ENCODE measurements at regions not wholly inside any gene's neighbourhood (a gene's known extent, or its start where the extent isn't known, plus 50 kb on each side); places are given as distances from the start of the nearest gene placed in this dataset.

DNA sequence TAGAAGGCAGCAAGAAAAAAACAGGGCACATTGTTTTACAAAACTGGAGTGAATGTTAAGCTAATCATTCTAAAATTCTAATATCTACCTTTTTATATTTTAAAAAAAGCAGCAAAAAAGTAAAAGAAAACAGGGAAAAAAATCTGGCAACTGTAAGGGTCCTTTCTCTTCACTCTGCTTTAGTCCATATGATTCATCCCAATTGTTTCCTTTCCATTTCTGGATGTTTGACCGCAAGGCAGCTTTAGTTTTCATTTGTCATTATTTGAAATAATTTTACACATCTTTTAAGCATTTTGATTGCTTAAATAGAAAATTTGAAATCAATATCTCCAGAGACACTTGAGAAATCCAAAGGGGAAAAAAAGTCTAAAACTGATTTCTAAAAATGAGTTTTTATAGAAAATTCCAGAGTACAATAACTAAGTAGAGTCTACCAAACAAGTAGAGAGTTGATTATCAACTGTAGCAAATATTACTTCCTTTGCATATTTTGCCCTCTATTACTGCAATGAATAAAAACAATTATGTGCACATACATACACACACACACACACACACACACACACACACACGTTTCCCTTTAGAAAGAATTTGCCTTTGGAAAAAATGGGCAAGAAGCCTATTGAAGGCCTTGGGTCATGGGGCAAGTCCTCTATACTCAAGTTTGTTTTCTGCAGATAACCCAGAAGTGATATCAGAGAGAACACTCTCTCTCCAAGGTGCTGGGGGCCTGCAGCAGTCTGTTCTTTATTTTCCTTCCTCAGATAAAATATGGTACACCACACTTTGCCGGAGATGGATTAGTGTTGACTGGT, 259.7 kb downstream of the HACE1 start:
- H3K4me3 ChIP-seq (ENCODE audit: control insufficient read depth in 1 of 7, extremely low read depth in 1 of 7, insufficient read depth in 4 of 7, low read depth in 2 of 7, low read length in 6 of 7), result no peak overlapping the region
- H3K27ac ChIP-seq (ENCODE audit: insufficient read depth in 1 of 2, low read depth in 1 of 2, low read length in 2 of 2, poor library complexity in 1 of 2, severe bottlenecking in 2 of 2), result no peak overlapping the region
- no peaks in the 10 kb centered on the region for H3K9me3 ChIP-seq (ENCODE audit: control extremely low read depth in 1 of 5, control insufficient read depth in 4 of 5, insufficient read depth in 2 of 5, low read depth in 1 of 5, low read length in 4 of 5)
- H3K36me3 ChIP-seq (ENCODE audit: control insufficient read depth in 4 of 4, insufficient read depth in 4 of 4, low read length in 3 of 4), result no peaks in the 10 kb centered on the region
- ChIA-PET CTCF (interaction anchor here (0.5 to 1.6 kb wide), 2 partner anchors 20 to 172 kb away, joined by 4 read pairs; no protein-coding TSS in a partner anchor), POLR2A (no interaction called here)
- WGBS (ENCODE audit: insufficient coverage), result 80% methylated on average over 1 of the region's 3 CpGs
- H3K4me1 ChIP-seq (ENCODE audit: control extremely low read depth in 1 of 4, control insufficient read depth in 4 of 4, insufficient read depth in 4 of 4, low read length in 3 of 4), result peaks cover 0 to 17% (median 0%) of the 10 kb centered on the region in 4 experiments
- no peak for DNase-seq
- H3K27me3 ChIP-seq (replicated peaks in 2 of 5; ENCODE audit: control insufficient read depth in 4 of 5, insufficient read depth in 5 of 5, low read length in 4 of 5), result no peaks in the 10 kb centered on the region

DNA sequence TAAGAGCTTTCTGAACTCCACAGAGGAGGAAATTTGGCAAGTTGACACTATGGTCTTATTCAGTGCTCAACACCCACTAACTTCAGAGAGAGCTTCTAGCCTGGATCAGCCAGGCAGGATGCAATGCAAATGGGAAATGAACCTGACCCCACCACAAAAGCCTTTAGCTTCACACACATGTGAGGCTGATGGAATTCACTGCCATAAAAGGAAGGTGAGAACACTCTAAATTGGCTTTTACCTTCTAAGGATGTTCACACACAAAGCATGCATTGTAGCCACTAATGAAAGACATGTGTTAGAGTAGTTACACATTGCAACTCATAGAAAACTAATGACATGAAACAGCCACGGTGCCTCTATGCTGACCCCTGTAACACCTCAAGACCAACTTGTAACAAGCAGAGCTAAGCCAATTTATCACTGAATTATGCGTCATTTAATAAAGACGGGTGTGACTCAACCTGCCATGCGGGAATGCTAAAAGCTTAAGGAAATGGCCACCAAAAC, 262.1 kb downstream of the HACE1 start:
- no peaks in the 10 kb centered on the region for H3K9me3 ChIP-seq (ENCODE audit: control extremely low read depth in 1 of 5, control insufficient read depth in 4 of 5, insufficient read depth in 2 of 5, low read depth in 1 of 5, low read length in 4 of 5)
- 100% methylated on average over 2 of the region's 4 CpGs for WGBS (ENCODE audit: insufficient coverage)
- POLR2A ChIA-PET, result no interaction called here

DNA sequence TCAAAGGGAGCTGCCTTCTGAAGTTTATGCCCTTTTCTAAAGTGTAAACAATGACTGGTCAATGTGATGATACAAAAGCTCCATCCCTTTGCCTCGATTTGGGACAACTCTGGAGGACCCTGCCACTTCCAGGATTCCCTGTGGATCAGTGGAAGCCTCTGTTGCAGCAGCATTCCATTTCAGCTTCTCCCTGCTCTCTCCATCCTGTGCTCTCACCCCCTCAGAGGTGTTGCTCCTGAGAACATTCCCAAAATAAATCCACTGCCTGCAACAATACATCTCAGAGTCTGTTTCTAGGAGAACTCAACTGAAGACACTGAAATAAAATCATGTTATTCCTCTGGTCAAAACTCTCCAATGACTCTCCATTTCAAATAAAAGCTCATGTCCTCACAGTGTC, 263.6 kb downstream of the HACE1 start:
- ChIA-PET POLR2A (no interaction called here), CTCF (interaction anchor here (1.1 kb wide), 1 partner anchor 36 kb away, joined by 4 read pairs; no protein-coding TSS in a partner anchor)
- WGBS (ENCODE audit: insufficient coverage), result 92% methylated on average over 1 of the region's 1 CpG

More for the DNA sequence above, 262.1 kb downstream of the HACE1 start:
- no peak for DNase-seq
- H3K27me3 ChIP-seq (replicated peaks in 2 of 5; ENCODE audit: control insufficient read depth in 4 of 5, insufficient read depth in 5 of 5, low read length in 4 of 5), result no peaks in the 10 kb centered on the region
- H3K27ac ChIP-seq (ENCODE audit: insufficient read depth in 1 of 2, low read depth in 1 of 2, low read length in 2 of 2, poor library complexity in 1 of 2, severe bottlenecking in 2 of 2), result no peak overlapping the region
- CTCF ChIA-PET, result no interaction called here
- H3K4me3 ChIP-seq (ENCODE audit: control insufficient read depth in 1 of 7, extremely low read depth in 1 of 7, insufficient read depth in 4 of 7, low read depth in 2 of 7, low read length in 6 of 7), result no peak overlapping the region
- H3K4me1 ChIP-seq (ENCODE audit: control extremely low read depth in 1 of 4, control insufficient read depth in 4 of 4, insufficient read depth in 4 of 4, low read length in 3 of 4), result peaks cover 0 to 8% (median 0%) of the 10 kb centered on the region in 4 experiments
- no peaks in the 10 kb centered on the region for H3K36me3 ChIP-seq (ENCODE audit: control insufficient read depth in 4 of 4, insufficient read depth in 4 of 4, low read length in 3 of 4)

DNA sequence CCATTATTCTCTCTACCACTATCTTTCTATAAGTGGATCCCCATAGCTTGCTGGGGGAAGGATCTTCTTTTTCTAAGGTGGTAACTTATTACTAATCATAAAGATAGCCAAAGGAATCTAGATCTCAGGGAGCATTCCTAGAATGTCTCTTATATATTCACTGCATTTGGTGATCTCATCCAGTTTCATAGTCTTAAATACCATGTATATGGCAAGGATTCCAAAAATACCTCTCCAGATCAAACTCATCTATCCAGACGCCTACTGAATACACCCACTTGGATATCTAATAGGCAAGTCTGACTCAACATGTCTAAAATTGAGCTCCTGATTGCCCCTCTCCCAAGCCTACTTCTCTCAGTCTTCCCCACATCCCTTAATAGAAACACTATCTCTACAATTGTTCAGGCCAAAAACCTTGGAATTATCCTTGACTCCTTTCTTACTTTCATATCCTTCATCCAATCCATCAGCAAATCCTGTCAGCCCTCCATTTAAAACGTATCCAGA, 264.4 kb downstream of the HACE1 start:
- 93% methylated on average over 2 of the region's 2 CpGs for WGBS (ENCODE audit: insufficient coverage)
- ChIA-PET CTCF (interaction anchor here (1.1 kb wide), 1 partner anchor 36 kb away, joined by 4 read pairs; no protein-coding TSS in a partner anchor), POLR2A (no interaction called here)
- Histone ChIP-seq H3K36me3 (ENCODE audit: control insufficient read depth in 4 of 4, insufficient read depth in 4 of 4, low read length in 3 of 4) (no peaks in the 10 kb centered on the region), H3K27ac (ENCODE audit: insufficient read depth in 1 of 2, low read depth in 1 of 2, low read length in 2 of 2, poor library complexity in 1 of 2, severe bottlenecking in 2 of 2) (no peak overlapping the region), H3K9me3 (ENCODE audit: control extremely low read depth in 1 of 5, control insufficient read depth in 4 of 5, insufficient read depth in 2 of 5, low read depth in 1 of 5, low read length in 4 of 5) (no peaks in the 10 kb centered on the region), H3K27me3 (replicated peaks in 2 of 5; ENCODE audit: control insufficient read depth in 4 of 5, insufficient read depth in 5 of 5, low read length in 4 of 5) (no peaks in the 10 kb centered on the region), H3K4me1 (ENCODE audit: control extremely low read depth in 1 of 4, control insufficient read depth in 4 of 4, insufficient read depth in 4 of 4, low read length in 3 of 4) (peaks cover 0 to 5% (median 0%) of the 10 kb centered on the region in 4 experiments), H3K4me3 (ENCODE audit: control insufficient read depth in 1 of 7, extremely low read depth in 1 of 7, insufficient read depth in 4 of 7, low read depth in 2 of 7, low read length in 6 of 7) (no peak overlapping the region)
- no peak for DNase-seq

More for the DNA sequence above, 263.6 kb downstream of the HACE1 start:
- no peaks in the 10 kb centered on the region for H3K27me3 ChIP-seq (replicated peaks in 2 of 5; ENCODE audit: control insufficient read depth in 4 of 5, insufficient read depth in 5 of 5, low read length in 4 of 5)
- peaks cover 0 to 5% (median 0%) of the 10 kb centered on the region in 4 experiments for H3K4me1 ChIP-seq (ENCODE audit: control extremely low read depth in 1 of 4, control insufficient read depth in 4 of 4, insufficient read depth in 4 of 4, low read length in 3 of 4)
- H3K27ac ChIP-seq (ENCODE audit: insufficient read depth in 1 of 2, low read depth in 1 of 2, low read length in 2 of 2, poor library complexity in 1 of 2, severe bottlenecking in 2 of 2), result no peak overlapping the region
- no peak for DNase-seq
- no peak overlapping the region for H3K4me3 ChIP-seq (ENCODE audit: control insufficient read depth in 1 of 7, extremely low read depth in 1 of 7, insufficient read depth in 4 of 7, low read depth in 2 of 7, low read length in 6 of 7)
- no peaks in the 10 kb centered on the region for H3K9me3 ChIP-seq (ENCODE audit: control extremely low read depth in 1 of 5, control insufficient read depth in 4 of 5, insufficient read depth in 2 of 5, low read depth in 1 of 5, low read length in 4 of 5)
- H3K36me3 ChIP-seq (ENCODE audit: control insufficient read depth in 4 of 4, insufficient read depth in 4 of 4, low read length in 3 of 4), result no peaks in the 10 kb centered on the region

DNA sequence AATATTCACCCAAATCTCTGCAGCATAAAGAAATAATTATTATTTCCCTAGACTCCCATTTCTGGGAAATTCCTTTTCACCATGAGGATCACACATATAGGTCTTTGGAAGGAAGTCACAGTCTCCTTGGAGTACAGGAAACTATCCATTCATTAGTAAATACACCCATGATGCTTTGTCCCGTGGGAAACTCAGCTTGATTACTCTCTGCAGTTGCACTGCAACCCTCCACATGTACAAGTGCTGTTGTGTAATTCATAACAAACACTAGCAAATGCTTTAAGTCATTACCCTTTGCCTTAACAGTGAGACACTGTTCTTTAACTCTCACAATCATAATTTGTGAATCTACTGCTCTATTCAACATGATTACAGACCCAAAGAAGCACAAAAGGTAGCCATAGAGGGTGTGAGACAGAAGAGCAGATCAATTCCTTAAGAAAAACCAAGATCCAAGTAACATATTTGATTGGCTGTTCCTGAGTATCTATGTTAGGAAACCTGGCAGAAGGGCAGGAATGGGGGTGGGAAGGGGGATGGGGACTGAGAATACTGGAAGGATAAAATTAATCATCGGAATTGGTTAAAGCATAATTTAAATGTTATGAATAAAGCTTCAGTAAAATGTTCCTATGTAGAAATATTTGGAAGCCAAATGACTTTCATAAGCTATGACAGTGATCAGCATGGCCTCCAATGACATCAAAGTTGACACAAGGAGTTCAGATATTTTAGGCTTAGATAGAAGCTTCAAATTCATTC, 268.0 kb downstream of the HACE1 start:
- no peak overlapping the region for H3K4me3 ChIP-seq (ENCODE audit: control insufficient read depth in 1 of 7, extremely low read depth in 1 of 7, insufficient read depth in 4 of 7, low read depth in 2 of 7, low read length in 6 of 7)
- WGBS (ENCODE audit: insufficient coverage), result 93% methylated on average over 2 of the region's 2 CpGs
- H3K4me1 ChIP-seq (ENCODE audit: control extremely low read depth in 1 of 4, control insufficient read depth in 4 of 4, insufficient read depth in 4 of 4, low read length in 3 of 4), result peaks cover 0 to 5% (median 0%) of the 10 kb centered on the region in 4 experiments
- no peak overlapping the region for H3K27ac ChIP-seq (ENCODE audit: insufficient read depth in 1 of 2, low read depth in 1 of 2, low read length in 2 of 2, poor library complexity in 1 of 2, severe bottlenecking in 2 of 2)
- no peaks in the 10 kb centered on the region for H3K9me3 ChIP-seq (ENCODE audit: control extremely low read depth in 1 of 5, control insufficient read depth in 4 of 5, insufficient read depth in 2 of 5, low read depth in 1 of 5, low read length in 4 of 5)
- no peaks in the 10 kb centered on the region for H3K36me3 ChIP-seq (ENCODE audit: control insufficient read depth in 4 of 4, insufficient read depth in 4 of 4, low read length in 3 of 4)
- no peaks in the 10 kb centered on the region for H3K27me3 ChIP-seq (replicated peaks in 2 of 5; ENCODE audit: control insufficient read depth in 4 of 5, insufficient read depth in 5 of 5, low read length in 4 of 5)
- DNase-seq, result no peak
- POLR2A ChIA-PET, result no interaction called here
- CTCF ChIA-PET, result no interaction called here

DNA sequence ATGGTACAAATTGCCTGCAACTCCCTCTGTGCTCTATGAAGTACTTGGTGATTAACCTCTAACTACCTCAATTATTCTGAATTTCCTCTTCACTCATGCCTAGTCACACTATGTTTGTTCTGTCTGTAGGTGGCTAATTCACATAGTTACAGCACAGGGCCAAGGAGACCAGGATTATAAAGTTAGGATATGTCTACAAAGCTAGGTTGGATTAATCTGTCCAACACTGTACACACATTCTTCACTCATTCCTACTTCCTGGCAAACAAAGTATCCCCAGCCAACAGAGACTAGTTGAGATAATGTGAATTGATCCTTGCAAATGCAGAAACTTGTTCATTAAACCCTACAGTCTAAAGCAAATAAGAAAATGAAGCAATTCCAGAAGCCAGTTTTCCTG, 269.8 kb downstream of the HACE1 start:
- DNase-seq, result no peak
- POLR2A ChIA-PET, result no interaction called here
- no peaks in the 10 kb centered on the region for H3K27me3 ChIP-seq (replicated peaks in 2 of 5; ENCODE audit: control insufficient read depth in 4 of 5, insufficient read depth in 5 of 5, low read length in 4 of 5)
- no peaks in the 10 kb centered on the region for H3K9me3 ChIP-seq (ENCODE audit: control extremely low read depth in 1 of 5, control insufficient read depth in 4 of 5, insufficient read depth in 2 of 5, low read depth in 1 of 5, low read length in 4 of 5)
- H3K27ac ChIP-seq (ENCODE audit: insufficient read depth in 1 of 2, low read depth in 1 of 2, low read length in 2 of 2, poor library complexity in 1 of 2, severe bottlenecking in 2 of 2), result no peak overlapping the region
- CTCF ChIA-PET, result no interaction called here
- H3K36me3 ChIP-seq (ENCODE audit: control insufficient read depth in 4 of 4, insufficient read depth in 4 of 4, low read length in 3 of 4), result no peaks in the 10 kb centered on the region
- peaks cover 0 to 5% (median 0%) of the 10 kb centered on the region in 4 experiments for H3K4me1 ChIP-seq (ENCODE audit: control extremely low read depth in 1 of 4, control insufficient read depth in 4 of 4, insufficient read depth in 4 of 4, low read length in 3 of 4)
- H3K4me3 ChIP-seq (ENCODE audit: control insufficient read depth in 1 of 7, extremely low read depth in 1 of 7, insufficient read depth in 4 of 7, low read depth in 2 of 7, low read length in 6 of 7), result no peak overlapping the region

DNA sequence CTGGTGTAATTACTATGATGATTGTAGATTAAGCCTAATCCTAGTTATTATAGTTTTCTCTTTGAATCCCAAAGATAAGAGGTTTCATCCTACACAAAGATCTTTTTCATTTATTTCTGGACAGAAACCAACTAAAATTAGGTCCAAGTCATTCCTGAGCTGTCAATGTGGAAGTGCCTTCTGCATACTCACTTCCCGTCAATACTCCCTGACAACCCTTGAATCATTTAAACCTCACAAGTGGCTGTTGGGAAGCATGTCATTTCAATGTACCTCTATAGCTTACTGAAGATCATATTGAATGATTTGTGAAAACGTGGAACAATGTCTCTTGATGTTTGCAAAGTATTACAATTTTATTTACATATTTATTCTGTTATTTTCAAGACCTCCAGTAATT, 274.1 kb downstream of the HACE1 start:
- H3K36me3 ChIP-seq (ENCODE audit: control insufficient read depth in 4 of 4, insufficient read depth in 4 of 4, low read length in 3 of 4), result no peaks in the 10 kb centered on the region
- H3K9me3 ChIP-seq (ENCODE audit: control extremely low read depth in 1 of 5, control insufficient read depth in 4 of 5, insufficient read depth in 2 of 5, low read depth in 1 of 5, low read length in 4 of 5), result peaks cover 0 to 3% (median 0%) of the 10 kb centered on the region in 5 experiments
- H3K27me3 ChIP-seq (replicated peaks in 2 of 5; ENCODE audit: control insufficient read depth in 4 of 5, insufficient read depth in 5 of 5, low read length in 4 of 5), result no peaks in the 10 kb centered on the region
- H3K27ac ChIP-seq (ENCODE audit: insufficient read depth in 1 of 2, low read depth in 1 of 2, low read length in 2 of 2, poor library complexity in 1 of 2, severe bottlenecking in 2 of 2), result no peak overlapping the region
- H3K4me3 ChIP-seq (ENCODE audit: control insufficient read depth in 1 of 7, extremely low read depth in 1 of 7, insufficient read depth in 4 of 7, low read depth in 2 of 7, low read length in 6 of 7), result no peak overlapping the region
- ChIA-PET CTCF (no interaction called here), POLR2A (no interaction called here)
- DNase-seq, result no peak
- H3K4me1 ChIP-seq (ENCODE audit: control extremely low read depth in 1 of 4, control insufficient read depth in 4 of 4, insufficient read depth in 4 of 4, low read length in 3 of 4), result no peaks in the 10 kb centered on the region
- WGBS (ENCODE audit: insufficient coverage), result 60% methylated on average over 1 of the region's 2 CpGs
